B cell (primary cell): ENCODE measurements at regions not wholly inside any gene's neighbourhood (a gene's known extent, or its start where the extent isn't known, plus 50 kb on each side); places are given as distances from the start of the nearest gene placed in this dataset.

Source experiments
- CTCF ChIP-seq: fragments of 200-600 bp; IDR thresholded peaks from one replicate; pipeline ENCODE4 v1.8.0; 2022; ENCODE audit warnings: antibody characterized with exemption, mild to moderate bottlenecking
- EZH2 ChIP-seq: IDR thresholded peaks from 2 replicates; pipeline ENCODE4 v1.6.1; 2012; ENCODE audit warnings: borderline replicate concordance, low read depth, mild to moderate bottlenecking, moderate library complexity, low read length; ENCODE audit not compliant: insufficient read depth, poor library complexity, severe bottlenecking

GRCh38 chr15:95520922-95521321, 809.6 kb upstream of the NR2F2 start:
- TF ChIP-seq CTCF: no peak
- no peak for TF ChIP-seq EZH2
